Sigmoid colon (tissue), 6 donors: ENCODE measurements at regions not wholly inside any gene's neighbourhood (a gene's known extent, or its start where the extent isn't known, plus 50 kb on each side); places are given as distances from the start of the nearest gene placed in this dataset.

Experiments used
- DNase-seq: peaks from one replicate; pipeline ENCODE4 v3.0.0-alpha.2; 2019
- H3K27ac ChIP-seq, 4 donors: fragments of 200-600 bp; sonication (generic); one replicate each; pipeline ENCODE4 v1.5.1; 2016 to 2019; ENCODE audit warnings: mild to moderate bottlenecking in 1 of 4
- H3K27me3 ChIP-seq, 3 donors: fragments of 200-600 bp; sonication (generic); one replicate each; pipeline ENCODE4 v1.5.1; 2019; ENCODE audit warnings: mild to moderate bottlenecking in 1 of 3
- H3K36me3 ChIP-seq, 4 donors: fragments of 200-600 bp; sonication (generic); one replicate each; pipeline ENCODE4 v1.5.1; 2016 to 2019
- H3K4me1 ChIP-seq, 4 donors: fragments of 200-600 bp; sonication (generic); one replicate each; pipeline ENCODE4 v1.5.1; 2017 to 2019
- H3K4me3 ChIP-seq, 4 donors: fragments of 200-600 bp; sonication (generic); one replicate each; pipeline ENCODE4 v1.5.1; 2017 to 2019; ENCODE audit warnings: mild to moderate bottlenecking in 2 of 4, moderate library complexity in 1 of 4
- H3K9me3 ChIP-seq, 4 donors: fragments of 200-600 bp in 3 of 4; sonication (generic) in 3 of 4; one replicate each; pipeline versions ENCODE4 v1.5.1 to v1.6.1; 2013 to 2019
- CTCF ChIP-seq, 4 experiments: fragments of 450-650 bp in 3 of 4; fragments of 200-600 bp in 1 of 4; IDR thresholded peaks; one replicate each; pipeline ENCODE4 v1.5.1; 2016 to 2019; ENCODE audit warnings: antibody characterized with exemption in 4 of 4, mild to moderate bottlenecking in 3 of 4, moderate library complexity in 2 of 4
- EP300 ChIP-seq, 4 donors: sonication (generic); formaldehyde crosslinking; IDR thresholded peaks; one replicate each; pipeline ENCODE4 v1.6.1; 2017; ENCODE audit warnings: antibody characterized with exemption in 4 of 4
- POLR2A ChIP-seq, 2 donors: fragments of 450-650 bp; IDR thresholded peaks; one replicate each; pipeline ENCODE4 v1.6.1; 2016; ENCODE audit warnings: antibody characterized with exemption in 2 of 2, mild to moderate bottlenecking in 2 of 2, moderate library complexity in 2 of 2
- POLR2AphosphoS5 ChIP-seq, 4 donors: sonication (generic); formaldehyde crosslinking; IDR thresholded peaks; one replicate each; pipeline ENCODE4 v1.6.1; 2017; ENCODE audit warnings: antibody characterized with exemption in 4 of 4
- WGBS, 2 donors: extraction: QIAGEN DNeasy Blood & Tissue Kit; methylation state at CpG; one replicate each; pipeline ENCODE4 v1.1.7; 2013; 5-methylcytosine and 5-hydroxymethylcytosine counted together
- intact Hi-C: fragments of 100-400 bp; cut with DNase I; formaldehyde crosslinking; loops from one replicate; pipeline ENCODE4 v1.15.1; 2023
- donor health status: healthy with polysubstance abuse.
- donor health status: healthy.

- 43 to 67% methylated on average over 2 of the region's 2 CpGs for WGBS, 2 donors
- no peak for DNase-seq
- Histone ChIP-seq H3K27ac (no peak overlapping the region), H3K27me3 (no peaks in the 10 kb centered on the region), H3K36me3 (no peaks in the 10 kb centered on the region), H3K9me3 (no peaks in the 10 kb centered on the region), H3K4me1 (no peaks in the 10 kb centered on the region), H3K4me3 (no peak overlapping the region)
- TF ChIP-seq EP300 (IDR thresholded peaks at IDR 0.05) (no peak), POLR2A (IDR thresholded peaks at IDR 0.05) (no peak), POLR2AphosphoS5 (IDR thresholded peaks at IDR 0.05) (no peak), CTCF (IDR thresholded peaks at IDR 0.05) (no peak)
- intact Hi-C loops, result no loop called here
These were observed 630.4 kb downstream of the PRELID2 start for GRCh38 chr5:145204743-145205142.

GRCh38 chr5:145203193-145203592 is 631.9 kb downstream of the PRELID2 start:
- no peak for TF ChIP-seq POLR2A (IDR thresholded peaks at IDR 0.05)
- no peak for TF ChIP-seq POLR2AphosphoS5 (IDR thresholded peaks at IDR 0.05)
- TF ChIP-seq CTCF (IDR thresholded peaks at IDR 0.05), result no peak
- TF ChIP-seq EP300 (IDR thresholded peaks at IDR 0.05), result no peak
- H3K4me3 ChIP-seq, result no peak overlapping the region
- H3K9me3 ChIP-seq, result no peaks in the 10 kb centered on the region
- no peaks in the 10 kb centered on the region for H3K4me1 ChIP-seq
- no peaks in the 10 kb centered on the region for H3K36me3 ChIP-seq
- no peak overlapping the region for H3K27ac ChIP-seq
- intact Hi-C loops, result no loop called here
- no peak for DNase-seq
- H3K27me3 ChIP-seq, result no peaks in the 10 kb centered on the region
- WGBS, 2 donors, result 49 to 90% methylated on average over 2 of the region's 2 CpGs

- intact Hi-C loops, result no loop called here
- WGBS, 2 donors, result 89 to 94% methylated on average over 1 of the region's 1 CpG
- TF ChIP-seq CTCF (IDR thresholded peaks at IDR 0.05) (no peak), POLR2A (IDR thresholded peaks at IDR 0.05) (no peak), EP300 (IDR thresholded peaks at IDR 0.05) (no peak), POLR2AphosphoS5 (IDR thresholded peaks at IDR 0.05) (no peak)
These were observed 636.4 kb downstream of the PRELID2 start for GRCh38 chr5:145198525-145199260.

DNA sequence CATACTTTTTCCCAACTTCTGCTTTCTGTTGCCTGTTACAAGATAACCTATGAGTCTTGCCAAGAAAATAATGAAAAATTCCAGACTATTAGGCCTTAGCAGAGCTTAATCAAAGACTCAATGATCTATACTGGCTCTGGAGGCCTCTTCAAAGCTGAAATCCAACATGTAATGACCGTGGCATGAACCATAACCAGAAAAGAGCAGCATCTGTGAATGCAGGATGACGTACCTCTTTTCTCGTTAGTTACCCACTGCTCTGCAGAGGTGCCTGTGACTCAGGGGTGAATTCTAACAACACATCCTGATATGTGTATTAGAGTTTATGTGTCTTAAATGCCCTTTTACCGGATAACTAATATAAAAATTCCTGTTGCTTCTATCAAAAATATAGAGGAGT is 645.4 kb downstream of the PRELID2 start:
- H3K27ac ChIP-seq, result no peak overlapping the region
- no peaks in the 10 kb centered on the region for H3K9me3 ChIP-seq
- intact Hi-C loops, result no loop called here
- 66 to 82% methylated on average over 4 of the region's 4 CpGs for WGBS, 2 donors
- H3K4me3 ChIP-seq, result no peak overlapping the region
- no peaks in the 10 kb centered on the region for H3K27me3 ChIP-seq
- no peak for DNase-seq
- TF ChIP-seq POLR2A (IDR thresholded peaks at IDR 0.05) (no peak), CTCF (IDR thresholded peaks at IDR 0.05) (no peak), POLR2AphosphoS5 (IDR thresholded peaks at IDR 0.05) (no peak), EP300 (IDR thresholded peaks at IDR 0.05) (no peak)
- H3K36me3 ChIP-seq, result no peaks in the 10 kb centered on the region
- no peaks in the 10 kb centered on the region for H3K4me1 ChIP-seq

More at GRCh38 chr5:145198525-145199260, 636.4 kb downstream of the PRELID2 start:
- Histone ChIP-seq H3K4me1 (no peaks in the 10 kb centered on the region), H3K27me3 (no peaks in the 10 kb centered on the region), H3K9me3 (no peaks in the 10 kb centered on the region), H3K36me3 (no peaks in the 10 kb centered on the region), H3K27ac (no peak overlapping the region), H3K4me3 (no peak overlapping the region)
- DNase-seq, result no peak

DNA sequence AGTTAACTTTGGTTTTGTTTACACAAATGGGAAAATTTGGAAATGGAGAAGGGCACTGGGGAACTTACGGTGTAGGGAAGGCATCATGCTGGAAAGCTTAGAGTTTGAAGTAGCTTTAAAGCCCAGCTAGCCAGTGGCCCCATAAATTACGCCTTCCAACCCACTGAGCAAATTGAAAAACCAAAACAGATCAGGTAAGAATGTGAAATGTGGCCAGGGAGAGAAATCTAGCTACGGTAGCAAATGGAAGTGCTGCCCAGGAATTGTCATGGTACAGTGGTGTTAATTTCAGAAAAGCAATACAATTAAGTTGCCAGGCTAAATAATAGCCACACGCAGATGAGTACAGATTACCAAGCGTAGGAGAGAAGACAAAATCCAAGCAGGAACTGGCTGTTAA is 654.8 kb downstream of the PRELID2 start:
- Histone ChIP-seq H3K27ac (no peak overlapping the region), H3K36me3 (no peaks in the 10 kb centered on the region), H3K9me3 (no peaks in the 10 kb centered on the region), H3K27me3 (no peaks in the 10 kb centered on the region), H3K4me3 (no peak overlapping the region), H3K4me1 (no peaks in the 10 kb centered on the region)
- DNase-seq, result no peak
- no peak for TF ChIP-seq EP300 (IDR thresholded peaks at IDR 0.05)
- TF ChIP-seq POLR2AphosphoS5 (IDR thresholded peaks at IDR 0.05), result no peak
- TF ChIP-seq CTCF (IDR thresholded peaks at IDR 0.05), result no peak
- no peak for TF ChIP-seq POLR2A (IDR thresholded peaks at IDR 0.05)
- intact Hi-C loops, result no loop called here
- 81 to 87% methylated on average over 5 of the region's 5 CpGs for whole genome bisulfite sequencing, 2 donors
